ENCODE measurements at regions not wholly inside any gene's neighbourhood (a gene's known extent, or its start where the extent isn't known, plus 50 kb on each side); places are given as distances from the start of the nearest gene placed in this dataset.

DNA sequence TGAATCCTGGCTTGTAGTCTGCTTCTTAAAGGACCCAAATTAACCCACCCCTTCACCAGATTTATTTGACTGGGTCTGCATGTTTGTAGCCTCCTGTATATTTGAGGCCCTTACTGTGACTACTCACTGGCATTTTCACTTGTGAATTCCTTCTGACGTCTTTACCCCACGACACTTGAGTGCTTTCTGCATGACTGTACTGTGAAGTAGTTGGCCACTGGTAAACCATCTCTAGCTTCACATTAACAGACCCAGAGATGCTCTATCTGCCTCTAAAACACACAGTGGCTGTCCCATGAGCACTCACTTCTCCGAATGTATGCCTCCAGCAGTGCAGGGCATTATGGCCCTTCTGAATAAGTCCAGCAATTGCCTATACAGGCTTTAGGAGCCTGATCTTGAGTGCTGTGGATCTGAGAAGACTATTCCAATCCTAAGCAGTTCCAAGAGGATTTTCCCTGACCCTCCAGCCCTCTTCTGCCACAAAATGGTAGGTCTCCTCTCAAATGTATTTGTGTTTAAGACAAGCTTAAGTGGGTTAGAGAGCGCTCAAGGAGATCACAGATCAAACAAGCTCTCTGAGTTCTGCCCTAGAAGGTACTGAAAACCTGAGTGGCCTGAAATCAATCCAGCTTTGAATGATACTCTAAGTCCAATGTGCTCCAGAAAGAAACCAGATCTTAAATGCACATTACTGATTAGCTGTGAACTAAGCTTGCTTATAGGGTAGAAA, 534.7 kb downstream of the RPS29 start:
- in situ Hi-C loops (cut with HindIII; ENCODE audit: low sequenced_read_pairs) = no loop called here
- TF ChIP-seq, protein P1, sequence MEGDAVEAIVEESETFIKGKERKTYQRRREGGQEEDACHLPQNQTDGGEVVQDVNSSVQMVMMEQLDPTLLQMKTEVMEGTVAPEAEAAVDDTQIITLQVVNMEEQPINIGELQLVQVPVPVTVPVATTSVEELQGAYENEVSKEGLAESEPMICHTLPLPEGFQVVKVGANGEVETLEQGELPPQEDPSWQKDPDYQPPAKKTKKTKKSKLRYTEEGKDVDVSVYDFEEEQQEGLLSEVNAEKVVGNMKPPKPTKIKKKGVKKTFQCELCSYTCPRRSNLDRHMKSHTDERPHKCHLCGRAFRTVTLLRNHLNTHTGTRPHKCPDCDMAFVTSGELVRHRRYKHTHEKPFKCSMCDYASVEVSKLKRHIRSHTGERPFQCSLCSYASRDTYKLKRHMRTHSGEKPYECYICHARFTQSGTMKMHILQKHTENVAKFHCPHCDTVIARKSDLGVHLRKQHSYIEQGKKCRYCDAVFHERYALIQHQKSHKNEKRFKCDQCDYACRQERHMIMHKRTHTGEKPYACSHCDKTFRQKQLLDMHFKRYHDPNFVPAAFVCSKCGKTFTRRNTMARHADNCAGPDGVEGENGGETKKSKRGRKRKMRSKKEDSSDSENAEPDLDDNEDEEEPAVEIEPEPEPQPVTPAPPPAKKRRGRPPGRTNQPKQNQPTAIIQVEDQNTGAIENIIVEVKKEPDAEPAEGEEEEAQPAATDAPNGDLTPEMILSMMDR (IDR thresholded peaks at IDR 0.05; ENCODE audit: low read depth, low read length) = no peak

DNA sequence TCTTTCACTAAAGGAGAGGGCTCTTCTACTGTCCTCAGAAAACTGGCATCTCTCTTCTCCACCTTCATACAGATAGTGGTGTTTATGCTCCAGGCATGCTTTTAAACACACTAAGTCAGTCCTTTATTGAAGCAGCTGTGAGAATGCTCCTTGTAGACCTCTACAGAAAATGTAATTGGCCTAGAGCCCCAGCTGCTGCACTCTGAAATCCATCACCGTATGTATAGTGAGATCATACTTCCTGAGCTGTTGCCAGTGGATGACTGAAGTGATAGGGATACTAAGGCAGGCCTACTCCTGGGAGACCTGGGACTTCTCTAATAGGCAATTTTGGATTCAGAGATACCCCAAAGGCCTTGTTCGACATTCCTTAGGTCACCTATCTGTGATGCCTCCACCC, 535.4 kb downstream of the RPS29 start:
- TF ChIP-seq, protein P1 (IDR thresholded peaks at IDR 0.05; ENCODE audit: low read depth, low read length) = no peak
- no peak for DNase-seq (ENCODE audit: low read depth, low spot score)
- in situ Hi-C loops (cut with HindIII; ENCODE audit: low sequenced_read_pairs) = no loop called here
- H3K4me3 ChIP-seq (ENCODE audit: low read depth, low read length) = no peak overlapping the region

More for the DNA sequence above, 534.7 kb downstream of the RPS29 start:
- H3K4me3 ChIP-seq (ENCODE audit: low read depth, low read length) = no peak overlapping the region
- DNase-seq (ENCODE audit: low read depth, low spot score) = no peak

DNA sequence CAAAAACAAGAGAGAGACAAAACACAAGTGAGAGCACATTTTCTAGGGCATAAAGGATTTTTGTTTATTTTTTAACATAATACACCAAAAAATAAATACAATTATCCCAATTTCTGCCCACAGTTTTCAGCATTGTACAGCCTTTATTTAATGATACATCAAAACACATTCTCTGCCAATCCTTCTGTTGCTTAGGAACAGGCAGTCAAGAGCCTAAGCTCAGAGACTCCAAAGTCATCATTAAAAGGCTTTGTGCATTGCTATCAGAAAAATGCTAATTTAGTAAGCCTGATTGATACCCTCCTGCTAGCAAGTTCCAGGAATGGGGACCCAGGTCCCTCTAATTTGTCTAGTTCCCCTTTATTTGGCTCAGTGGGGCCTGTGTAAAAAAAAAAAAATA, 536.5 kb downstream of the RPS29 start:
- H3K4me3 ChIP-seq (ENCODE audit: low read depth, low read length) = no peak overlapping the region
- TF ChIP-seq, protein P1 (IDR thresholded peaks at IDR 0.05; ENCODE audit: low read depth, low read length) = no peak
- in situ Hi-C loops (cut with HindIII; ENCODE audit: low sequenced_read_pairs) = no loop called here
- DNase-seq (ENCODE audit: low read depth, low spot score) = no peak

DNA sequence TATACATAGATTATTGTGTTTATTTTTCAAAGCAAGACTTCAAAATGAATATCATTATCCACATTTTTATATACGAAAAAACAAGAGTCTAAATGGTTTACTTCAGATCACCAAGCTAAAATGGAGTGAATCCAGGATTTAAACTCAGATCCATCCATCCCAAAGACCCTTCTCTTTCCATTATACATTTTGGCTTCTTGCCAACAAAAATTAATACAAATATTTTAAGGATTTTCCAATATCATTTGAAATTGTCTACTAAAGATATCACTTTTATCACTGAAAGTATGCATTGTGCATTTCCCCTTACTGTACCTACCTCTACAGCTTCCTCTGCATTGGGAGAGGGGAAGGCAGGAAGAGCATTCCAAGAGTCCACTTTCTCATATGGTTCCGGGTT, 541.2 kb downstream of the RPS29 start:
- DNase-seq (ENCODE audit: low read depth, low spot score) = no peak
- TF ChIP-seq, protein P1 (IDR thresholded peaks at IDR 0.05; ENCODE audit: low read depth, low read length) = no peak
- no peak overlapping the region for H3K4me3 ChIP-seq (ENCODE audit: low read depth, low read length)
- in situ Hi-C loops (cut with HindIII; ENCODE audit: low sequenced_read_pairs) = no loop called here

DNA sequence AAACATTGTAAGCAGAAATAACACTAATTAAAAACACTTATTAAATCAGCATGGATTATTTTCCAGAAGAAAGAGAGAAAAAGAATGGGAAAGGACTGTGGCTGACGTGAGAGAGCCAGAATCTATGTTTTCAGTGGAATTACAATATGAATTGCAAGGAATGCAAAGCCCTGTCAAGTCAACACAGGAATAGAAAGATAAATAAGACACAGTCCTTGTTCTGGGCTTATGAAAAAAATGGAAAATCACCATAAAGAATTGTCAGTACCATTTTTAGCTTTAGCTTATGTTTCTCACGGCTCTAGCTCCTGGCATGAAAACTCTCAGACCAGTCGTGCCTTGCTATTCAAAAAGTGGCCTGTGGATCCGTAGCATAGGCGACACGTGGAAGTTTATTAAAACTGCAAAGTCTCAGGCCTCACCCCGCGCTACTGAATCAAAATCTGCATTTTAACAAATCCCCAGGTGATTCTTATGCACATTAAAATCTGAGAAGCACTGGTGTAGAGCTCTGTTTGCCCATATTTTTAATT, 549.1 kb downstream of the RPS29 start:
- TF ChIP-seq, protein P1 (IDR thresholded peaks at IDR 0.05; ENCODE audit: low read depth, low read length) = no peak
- H3K4me3 ChIP-seq (ENCODE audit: low read depth, low read length) = no peak overlapping the region
- no peak for DNase-seq (ENCODE audit: low read depth, low spot score)
- in situ Hi-C loops (cut with HindIII; ENCODE audit: low sequenced_read_pairs) = no loop called here

DNA sequence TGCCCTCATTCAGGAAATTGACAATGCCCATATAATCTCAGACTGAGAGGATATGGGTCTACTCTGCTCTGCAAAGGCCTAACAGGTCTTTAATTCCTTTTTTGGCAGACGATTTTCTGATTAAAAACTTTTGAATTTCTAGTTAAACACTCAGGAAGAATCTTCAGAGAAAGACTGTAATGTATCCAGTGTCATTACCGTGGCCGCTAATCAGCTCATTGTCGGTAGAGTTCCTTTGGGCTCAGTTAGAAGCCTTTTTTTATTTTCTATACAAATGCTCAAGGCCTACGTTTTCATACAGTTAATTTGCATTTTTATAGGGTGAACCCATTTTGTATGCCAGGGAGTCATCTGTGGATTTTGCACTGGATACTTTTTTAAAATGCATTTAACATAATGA, 549.9 kb downstream of the RPS29 start:
- in situ Hi-C loops (cut with HindIII; ENCODE audit: low sequenced_read_pairs) = no loop called here
- TF ChIP-seq, protein P1 (IDR thresholded peaks at IDR 0.05; ENCODE audit: low read depth, low read length) = no peak
- no peak overlapping the region for H3K4me3 ChIP-seq (ENCODE audit: low read depth, low read length)
- no peak for DNase-seq (ENCODE audit: low read depth, low spot score)
